B cell (primary cell): ENCODE measurements at regions not wholly inside any gene's neighbourhood (a gene's known extent, or its start where the extent isn't known, plus 50 kb on each side); places are given as distances from the start of the nearest gene placed in this dataset.
"Not testable (repeated sequence)": the region's sequence is repeated elsewhere in the genome, so short reads cannot be mapped to it uniquely, and the experiment has no call there.

ENCODE experiments used
- ATAC-seq: fragments of 200-7000 bp; cut with Tn5 transposase; one replicate; pipeline ENCODE4 v1.10.0; 2021; ENCODE audit warnings: low read depth, mild to moderate bottlenecking, moderate number of reproducible peaks, moderate library complexity
- CTCF ChIA-PET: fragments of 350-600 bp; sonication (Branson Sonifier 250); formaldehyde crosslinking; loops from one replicate; lab custom pipeline; 2021; ENCODE audit warnings: antibody characterized with exemption, inconsistent platforms; lab: Charles Lee
- POLR2A ChIA-PET: fragments of 350-600 bp; sonication (Branson Sonifier 250); formaldehyde crosslinking; loops from one replicate; lab custom pipeline; 2021; ENCODE audit warnings: antibody characterized with exemption; lab: Charles Lee
- DNase-seq: peaks from one replicate; pipeline ENCODE4 v3.0.0; 2013
- H2AFZ ChIP-seq: 2 replicates; pipeline ENCODE4 v1.6.1; 2012; ENCODE audit warnings: mild to moderate bottlenecking, low read depth, low read length; ENCODE audit not compliant: insufficient read depth, poor library complexity, severe bottlenecking
- H3K27ac ChIP-seq, 2 donors: 1 replicate in 1 of 2; 2 replicates in 1 of 2; pipeline ENCODE4 v1.5.1; 2012 to 2013; ENCODE audit warnings: low read length in 2 of 2, mild to moderate bottlenecking in 2 of 2, moderate library complexity in 1 of 2
- H3K27me3 ChIP-seq, 4 experiments: fragments of 200-600 bp in 1 of 4; sonication (generic) in 1 of 4; replicated peaks in 1 of 4; 1 replicate in 2 of 4; 2 replicates in 2 of 4; pipeline versions ENCODE4 v1.6.1 to v1.7.0; 2013 to 2016; ENCODE audit warnings: low read length in 3 of 4, mild to moderate bottlenecking in 2 of 4, mixed read lengths in 1 of 4, moderate library complexity in 1 of 4; ENCODE audit not compliant: insufficient read depth in 4 of 4, control insufficient read depth in 3 of 4; ENCODE audit errors: control extremely low read depth in 1 of 4
- H3K36me3 ChIP-seq, 2 experiments: replicated peaks in 1 of 2; 1 replicate in 1 of 2; 2 replicates in 1 of 2; pipeline versions ENCODE4 v1.6.1 to v1.7.1; 2013; ENCODE audit warnings: low read length in 1 of 2; ENCODE audit not compliant: insufficient read depth in 2 of 2, control insufficient read depth in 1 of 2; ENCODE audit errors: control extremely low read depth in 1 of 2, extremely low read depth in 1 of 2
- H3K4me1 ChIP-seq, 2 donors: fragments of 200-600 bp in 1 of 2; sonication (generic) in 1 of 2; 1 replicate in 1 of 2; 2 replicates in 1 of 2; pipeline versions ENCODE4 v1.5.1 to v1.6.1; 2013 to 2017; ENCODE audit warnings: low read length in 2 of 2; ENCODE audit not compliant: control insufficient read depth in 2 of 2, insufficient read depth in 2 of 2
- H3K4me2 ChIP-seq: replicated peaks from 2 replicates; pipeline ENCODE3; 2012; ENCODE audit warnings: mild to moderate bottlenecking, low read depth, low read length; ENCODE audit not compliant: poor library complexity, severe bottlenecking
- H3K4me3 ChIP-seq, 5 experiments: fragments of 200-600 bp in 1 of 5; sonication (generic) in 1 of 5; 1 replicate in 3 of 5; 2 replicates in 2 of 5; pipeline versions ENCODE4 v1.5.1 to v1.7.0; 2011 to 2016; ENCODE audit warnings: low read length in 4 of 5, mild to moderate bottlenecking in 4 of 5, low read depth in 2 of 5, control low read depth in 1 of 5, moderate library complexity in 1 of 5; ENCODE audit not compliant: insufficient read depth in 1 of 5; ENCODE audit errors: control extremely low read depth in 1 of 5, extremely low read depth in 1 of 5
- H3K79me2 ChIP-seq: fragments of 200-600 bp; sonication (generic); one replicate; pipeline ENCODE4 v1.6.0; 2016; ENCODE audit warnings: low read length; ENCODE audit not compliant: control insufficient read depth, insufficient read depth
- H3K9ac ChIP-seq: fragments of 200-600 bp; sonication (generic); 2 replicates; pipeline ENCODE4 v1.6.1; 2017; ENCODE audit warnings: mild to moderate bottlenecking, low read length, moderate library complexity
- H3K9me3 ChIP-seq, 3 donors: one replicate each; pipeline versions ENCODE4 v1.6.1 to v1.7.1; 2013; ENCODE audit warnings: low read length in 2 of 3; ENCODE audit not compliant: control insufficient read depth in 2 of 3, insufficient read depth in 1 of 3; ENCODE audit errors: control extremely low read depth in 1 of 3
- H4K20me1 ChIP-seq: 2 replicates; pipeline ENCODE4 v1.6.0; 2012; ENCODE audit warnings: mild to moderate bottlenecking, low read length; ENCODE audit not compliant: insufficient read depth, control insufficient read depth, poor library complexity, severe bottlenecking
- H3K27ac Mint-ChIP-seq: one replicate; pipeline ENCODE4 v1.8.0; 2021; ENCODE audit warnings: mixed read lengths
- H3K27me3 Mint-ChIP-seq: one replicate; pipeline ENCODE4 v1.8.0; 2021; ENCODE audit warnings: mixed read lengths
- H3K4me1 Mint-ChIP-seq: one replicate; pipeline ENCODE4 v1.8.0; 2021; ENCODE audit warnings: mixed read lengths
- H3K4me3 Mint-ChIP-seq: one replicate; pipeline ENCODE4 v1.8.0; 2021; ENCODE audit warnings: mixed read lengths
- H3K9me3 Mint-ChIP-seq: one replicate; pipeline ENCODE4 v1.8.0; 2022; ENCODE audit warnings: mixed read lengths; ENCODE audit not compliant: insufficient read depth
- CTCF ChIP-seq: fragments of 200-600 bp; IDR thresholded peaks from one replicate; pipeline ENCODE4 v1.8.0; 2022; ENCODE audit warnings: antibody characterized with exemption, mild to moderate bottlenecking
- EZH2 ChIP-seq: IDR thresholded peaks from 2 replicates; pipeline ENCODE4 v1.6.1; 2012; ENCODE audit warnings: borderline replicate concordance, low read depth, mild to moderate bottlenecking, moderate library complexity, low read length; ENCODE audit not compliant: insufficient read depth, poor library complexity, severe bottlenecking
- WGBS: methylation state at CpG from one replicate; pipeline ENCODE4 v1.1.5; 2013; ENCODE audit warnings: missing lambda C conversion rate; ENCODE audit not compliant: insufficient coverage; 5-methylcytosine and 5-hydroxymethylcytosine counted together
- intact Hi-C: fragments of 100-400 bp; cut with micrococcal nuclease; formaldehyde crosslinking; loops from one replicate; pipeline ENCODE4 v1.10.0; 2022

- no peaks in the 10 kb centered on the region for H3K9me3 ChIP-seq
- DNase-seq (no peak), ATAC-seq (no peak)
- ChIA-PET POLR2A (no interaction called here), CTCF (no interaction called here)
- no peak for TF ChIP-seq CTCF
- TF ChIP-seq EZH2: no peak
- no peak overlapping the region for H3K9ac ChIP-seq
- intact Hi-C loops: no loop called here
- no peak overlapping the region for H2AFZ ChIP-seq
- Mint-ChIP-seq H3K4me3 (no peak overlapping the region), H3K27me3 (no peaks in the 10 kb centered on the region), H3K27ac (no peak overlapping the region), H3K4me1 (no peaks in the 10 kb centered on the region), H3K9me3 (peaks cover 3% of the 10 kb centered on the region)
- H3K27me3 ChIP-seq: no peaks in the 10 kb centered on the region
- H3K79me2 ChIP-seq: no peaks in the 10 kb centered on the region
- H3K27ac ChIP-seq: no peak overlapping the region
- 100% methylated on average over 1 of the region's 2 CpGs for WGBS
- H3K4me2 ChIP-seq: no peak overlapping the region
- no peak overlapping the region for H3K4me3 ChIP-seq
- no peaks in the 10 kb centered on the region for H3K4me1 ChIP-seq
- no peaks in the 10 kb centered on the region for H3K36me3 ChIP-seq
- no peaks in the 10 kb centered on the region for H4K20me1 ChIP-seq
Observed at GRCh38 chr6:80860107-80860506, 753.6 kb downstream of the BCKDHB start.

- ATAC-seq, intact Hi-C loops, H3K27ac Mint-ChIP-seq, H3K79me2 ChIP-seq, H3K4me2 ChIP-seq, CTCF ChIA-PET, H3K4me3 ChIP-seq, H3K9me3 Mint-ChIP-seq, POLR2A ChIA-PET, H2AFZ ChIP-seq, H3K27me3 Mint-ChIP-seq, DNase-seq, H3K4me3 Mint-ChIP-seq, H3K27me3 ChIP-seq, H3K4me1 ChIP-seq, H3K36me3 ChIP-seq, H3K9ac ChIP-seq, H4K20me1 ChIP-seq, H3K4me1 Mint-ChIP-seq, H3K27ac ChIP-seq: not testable (repeated sequence)
- peaks cover 0 to 12% (median 2%) of the 10 kb centered on the region in 3 donors for H3K9me3 ChIP-seq
- WGBS: 95% methylated on average over 10 of the region's 12 CpGs
Observed at GRCh38 chr6:80847973-80848372, 741.5 kb downstream of the BCKDHB start.
